HL-60 (cell line): ENCODE measurements at regions not wholly inside any gene's neighbourhood (a gene's known extent, or its start where the extent isn't known, plus 50 kb on each side); places are given as distances from the start of the nearest gene placed in this dataset.

Experiments
- DNase-seq, 2 experiments: peaks; one replicate each; pipeline ENCODE4 v3.0.0-alpha.2; 2010 to 2020; ENCODE audit warnings: low read depth in 1 of 2, low spot score in 1 of 2
- H3K27ac ChIP-seq: fragments of 250-450 bp; sonication (Bioruptor Pico); replicated peaks from 2 replicates; pipeline ENCODE4 v1.5.1; 2020; ENCODE audit warnings: mild to moderate bottlenecking, moderate library complexity
- H3K27me3 ChIP-seq: fragments of 250-450 bp; sonication (Bioruptor Pico); 2 replicates; pipeline ENCODE4 v1.5.1; 2021; ENCODE audit warnings: mild to moderate bottlenecking, moderate library complexity; ENCODE audit not compliant: insufficient read depth, poor library complexity, severe bottlenecking
- H3K4me3 ChIP-seq: replicated peaks from 2 replicates; pipeline ENCODE4 v1.5.1; 2011; ENCODE audit warnings: mild to moderate bottlenecking, control low read depth, low read length; ENCODE audit not compliant: insufficient read depth
- CTCF ChIP-seq: IDR thresholded peaks from one replicate; pipeline ENCODE4 v1.5.1; 2011; ENCODE audit warnings: low read length, control low read depth, inconsistent platforms; ENCODE audit not compliant: insufficient read depth
- GABPA ChIP-seq: IDR thresholded peaks from 2 replicates; pipeline ENCODE4 v1.6.1; 2012; ENCODE audit warnings: low read depth
- POLR2AphosphoS5 ChIP-seq: IDR thresholded peaks from 2 replicates; pipeline ENCODE4 v1.6.1; 2012; ENCODE audit warnings: low read depth
- SPI1 ChIP-seq: IDR thresholded peaks from 2 replicates; pipeline ENCODE4 v1.6.1; 2012; ENCODE audit warnings: low read depth, mild to moderate bottlenecking, borderline replicate concordance
- TF ChIP-seq, protein P1 (sequence below): IDR thresholded peaks from 2 replicates; pipeline ENCODE4 v1.6.1; 2012; ENCODE audit warnings: low read depth; ENCODE audit not compliant: insufficient replicate concordance

DNA sequence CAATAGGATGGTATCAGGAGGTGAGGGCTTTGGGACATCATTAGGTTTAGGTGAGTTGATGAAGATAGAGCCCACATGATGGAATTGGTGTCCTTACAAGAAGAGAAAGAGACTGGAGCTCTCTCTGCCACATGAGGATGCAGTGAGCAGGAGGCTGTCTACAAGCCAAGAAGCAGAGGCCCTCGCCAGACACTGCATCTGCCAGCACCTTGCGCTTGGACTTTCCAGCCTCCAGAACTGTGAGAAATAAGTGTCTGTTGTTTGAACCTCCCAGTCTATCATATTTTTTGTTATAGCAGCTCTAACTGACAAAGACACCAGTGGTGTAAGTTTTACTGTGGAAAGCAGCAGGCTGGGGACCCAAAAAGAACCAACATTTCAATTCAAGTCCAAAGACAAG lies 571.1 kb upstream of the ID2 start:
- Histone ChIP-seq H3K4me3 (no peak overlapping the region), H3K27ac (no peak overlapping the region), H3K27me3 (no peaks in the 10 kb centered on the region)
- DNase-seq = no peak
- TF ChIP-seq SPI1 (no peak), POLR2AphosphoS5 (no peak), GABPA (no peak), CTCF (no peak)
- TF ChIP-seq, protein P1, sequence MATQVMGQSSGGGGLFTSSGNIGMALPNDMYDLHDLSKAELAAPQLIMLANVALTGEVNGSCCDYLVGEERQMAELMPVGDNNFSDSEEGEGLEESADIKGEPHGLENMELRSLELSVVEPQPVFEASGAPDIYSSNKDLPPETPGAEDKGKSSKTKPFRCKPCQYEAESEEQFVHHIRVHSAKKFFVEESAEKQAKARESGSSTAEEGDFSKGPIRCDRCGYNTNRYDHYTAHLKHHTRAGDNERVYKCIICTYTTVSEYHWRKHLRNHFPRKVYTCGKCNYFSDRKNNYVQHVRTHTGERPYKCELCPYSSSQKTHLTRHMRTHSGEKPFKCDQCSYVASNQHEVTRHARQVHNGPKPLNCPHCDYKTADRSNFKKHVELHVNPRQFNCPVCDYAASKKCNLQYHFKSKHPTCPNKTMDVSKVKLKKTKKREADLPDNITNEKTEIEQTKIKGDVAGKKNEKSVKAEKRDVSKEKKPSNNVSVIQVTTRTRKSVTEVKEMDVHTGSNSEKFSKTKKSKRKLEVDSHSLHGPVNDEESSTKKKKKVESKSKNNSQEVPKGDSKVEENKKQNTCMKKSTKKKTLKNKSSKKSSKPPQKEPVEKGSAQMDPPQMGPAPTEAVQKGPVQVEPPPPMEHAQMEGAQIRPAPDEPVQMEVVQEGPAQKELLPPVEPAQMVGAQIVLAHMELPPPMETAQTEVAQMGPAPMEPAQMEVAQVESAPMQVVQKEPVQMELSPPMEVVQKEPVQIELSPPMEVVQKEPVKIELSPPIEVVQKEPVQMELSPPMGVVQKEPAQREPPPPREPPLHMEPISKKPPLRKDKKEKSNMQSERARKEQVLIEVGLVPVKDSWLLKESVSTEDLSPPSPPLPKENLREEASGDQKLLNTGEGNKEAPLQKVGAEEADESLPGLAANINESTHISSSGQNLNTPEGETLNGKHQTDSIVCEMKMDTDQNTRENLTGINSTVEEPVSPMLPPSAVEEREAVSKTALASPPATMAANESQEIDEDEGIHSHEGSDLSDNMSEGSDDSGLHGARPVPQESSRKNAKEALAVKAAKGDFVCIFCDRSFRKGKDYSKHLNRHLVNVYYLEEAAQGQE = no peak

- H3K27me3 ChIP-seq = no peaks in the 10 kb centered on the region
- TF ChIP-seq, protein P1 = no peak
- TF ChIP-seq SPI1 = no peak
- no peak for TF ChIP-seq POLR2AphosphoS5
- no peak overlapping the region for H3K4me3 ChIP-seq
- H3K27ac ChIP-seq = no peak overlapping the region
- DNase-seq = no peak
Observed at GRCh38 chr2:8111193-8111592, 570.7 kb upstream of the ID2 start.

- H3K27me3 ChIP-seq = no peaks in the 10 kb centered on the region
- H3K27ac ChIP-seq = no peak overlapping the region
- no peak overlapping the region for H3K4me3 ChIP-seq
- TF ChIP-seq GABPA = no peak
- TF ChIP-seq SPI1 = no peak
- TF ChIP-seq CTCF = no peak
- TF ChIP-seq, protein P1 = no peak
- no peak for DNase-seq
Observed at GRCh38 chr2:8115456-8115855, 566.4 kb upstream of the ID2 start.

DNA sequence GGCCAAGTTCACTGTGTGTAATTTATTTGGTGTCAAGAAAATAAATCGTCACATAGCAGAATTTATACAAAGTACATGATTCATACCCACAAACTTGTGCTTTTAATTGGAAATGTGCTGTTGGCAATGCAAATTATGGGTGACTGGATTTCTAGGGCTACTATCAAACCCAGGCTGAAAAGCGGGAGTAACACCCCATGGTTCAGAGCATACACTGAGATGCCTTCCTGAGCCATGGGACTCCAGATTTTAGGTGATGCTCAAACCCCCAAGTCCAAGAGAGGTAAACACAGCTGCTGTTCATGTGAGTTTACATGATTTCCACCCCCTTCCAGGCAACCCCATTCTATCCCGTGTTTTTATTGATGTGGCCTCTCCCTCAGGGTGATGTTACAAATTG lies 565.9 kb upstream of the ID2 start:
- Histone ChIP-seq H3K4me3 (no peak overlapping the region), H3K27me3 (no peaks in the 10 kb centered on the region), H3K27ac (no peak overlapping the region)
- no peak for TF ChIP-seq GABPA
- no peak for TF ChIP-seq POLR2AphosphoS5
- no peak for TF ChIP-seq SPI1
- no peak for TF ChIP-seq CTCF
- TF ChIP-seq, protein P1 = no peak
- DNase-seq = no peak
